ENCODE measurements at regions not wholly inside any gene's neighbourhood (a gene's known extent, or its start where the extent isn't known, plus 50 kb on each side); places are given as distances from the start of the nearest gene placed in this dataset.

GRCh38 chr20:3307725-3308124 lies 68.7 kb upstream of the SLC4A11 start:
- no peak for DNase-seq

- DNase-seq: no peak
Observed at GRCh38 chr20:3307078-3307477, 68.1 kb upstream of the SLC4A11 start.

GRCh38 chr20:3306068-3306467 lies 67.1 kb upstream of the SLC4A11 start:
- no peak for DNase-seq

- no peak for DNase-seq
Observed at GRCh38 chr20:3304456-3304855, 65.5 kb upstream of the SLC4A11 start.

GRCh38 chr20:3297079-3297378 lies 58.0 kb upstream of the SLC4A11 start:
- DNase-seq: no peak

- DNase-seq: no peak
Observed at GRCh38 chr20:3296261-3297078, 57.5 kb upstream of the SLC4A11 start.

Measured in NCI-H2171 (cell line).